Nephron progenitor cell (in vitro differentiated cells): ENCODE measurements at regions not wholly inside any gene's neighbourhood (a gene's known extent, or its start where the extent isn't known, plus 50 kb on each side); places are given as distances from the start of the nearest gene placed in this dataset.
"Not testable (repeated sequence)": the region's sequence is repeated elsewhere in the genome, so short reads cannot be mapped to it uniquely, and the experiment has no call there.

ENCODE experiments used
- DNase-seq: peaks from one replicate; pipeline ENCODE4 v3.0.0; 2021
- H3K27ac Mint-ChIP-seq: 2 replicates; pipeline ENCODE4 v1.8.0; 2021; ENCODE audit warnings: mild to moderate bottlenecking, moderate library complexity, mixed read lengths
- H3K27me3 Mint-ChIP-seq: 2 replicates; pipeline ENCODE4 v1.8.0; 2021; ENCODE audit warnings: mild to moderate bottlenecking, low read depth, mixed read lengths; ENCODE audit not compliant: poor library complexity
- H3K36me3 Mint-ChIP-seq: 2 replicates; pipeline ENCODE4 v1.8.0; 2021; ENCODE audit warnings: low read depth, mixed read lengths
- H3K4me1 Mint-ChIP-seq: 2 replicates; pipeline ENCODE4 v1.8.0; 2021; ENCODE audit warnings: mixed read lengths
- H3K4me3 Mint-ChIP-seq: 2 replicates; pipeline ENCODE4 v1.8.0; 2021; ENCODE audit warnings: mild to moderate bottlenecking, moderate library complexity, mixed read lengths
- H3K9me3 Mint-ChIP-seq: 2 replicates; pipeline ENCODE4 v1.8.0; 2021; ENCODE audit warnings: mild to moderate bottlenecking, moderate library complexity, mixed read lengths
- TF ChIP-seq, protein P1 (sequence below): fragments of 200-600 bp; sonication (generic); IDR thresholded peaks from 2 replicates; pipeline ENCODE4 v1.5.0; 2021; ENCODE audit warnings: antibody characterized with exemption

DNA sequence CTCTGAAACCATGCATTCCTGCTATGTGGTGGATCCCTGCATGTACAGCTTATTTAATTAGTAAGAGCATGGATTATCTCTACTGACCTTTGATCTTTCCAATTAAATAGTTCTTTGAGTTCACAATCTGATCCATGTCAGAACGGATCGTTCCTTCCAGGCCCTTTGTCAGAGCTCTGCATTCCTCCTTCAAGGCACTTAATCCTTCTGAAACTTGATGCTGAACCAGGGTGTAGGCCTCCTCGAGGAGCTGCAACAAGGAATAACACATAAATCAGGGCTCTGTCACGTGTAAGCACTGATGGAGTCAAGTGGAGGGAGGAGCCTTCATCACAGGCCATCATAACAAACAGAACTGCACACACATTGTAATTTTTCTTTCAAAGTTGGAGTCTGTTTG, 68.4 kb upstream of the EDEM3 start:
- H3K27me3 Mint-ChIP-seq = peaks cover 3% of the 10 kb centered on the region
- H3K4me1 Mint-ChIP-seq = peaks cover 69% of the 10 kb centered on the region
- peak overlapping the region; percentile 76 for H3K27ac Mint-ChIP-seq
- H3K9me3 Mint-ChIP-seq = no peaks in the 10 kb centered on the region
- TF ChIP-seq, protein P1, sequence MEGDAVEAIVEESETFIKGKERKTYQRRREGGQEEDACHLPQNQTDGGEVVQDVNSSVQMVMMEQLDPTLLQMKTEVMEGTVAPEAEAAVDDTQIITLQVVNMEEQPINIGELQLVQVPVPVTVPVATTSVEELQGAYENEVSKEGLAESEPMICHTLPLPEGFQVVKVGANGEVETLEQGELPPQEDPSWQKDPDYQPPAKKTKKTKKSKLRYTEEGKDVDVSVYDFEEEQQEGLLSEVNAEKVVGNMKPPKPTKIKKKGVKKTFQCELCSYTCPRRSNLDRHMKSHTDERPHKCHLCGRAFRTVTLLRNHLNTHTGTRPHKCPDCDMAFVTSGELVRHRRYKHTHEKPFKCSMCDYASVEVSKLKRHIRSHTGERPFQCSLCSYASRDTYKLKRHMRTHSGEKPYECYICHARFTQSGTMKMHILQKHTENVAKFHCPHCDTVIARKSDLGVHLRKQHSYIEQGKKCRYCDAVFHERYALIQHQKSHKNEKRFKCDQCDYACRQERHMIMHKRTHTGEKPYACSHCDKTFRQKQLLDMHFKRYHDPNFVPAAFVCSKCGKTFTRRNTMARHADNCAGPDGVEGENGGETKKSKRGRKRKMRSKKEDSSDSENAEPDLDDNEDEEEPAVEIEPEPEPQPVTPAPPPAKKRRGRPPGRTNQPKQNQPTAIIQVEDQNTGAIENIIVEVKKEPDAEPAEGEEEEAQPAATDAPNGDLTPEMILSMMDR = no peak
- DNase-seq = peak; percentile 20
- H3K36me3 Mint-ChIP-seq = peaks cover 5% of the 10 kb centered on the region
- H3K4me3 Mint-ChIP-seq = peak overlapping the region; percentile 28

DNA sequence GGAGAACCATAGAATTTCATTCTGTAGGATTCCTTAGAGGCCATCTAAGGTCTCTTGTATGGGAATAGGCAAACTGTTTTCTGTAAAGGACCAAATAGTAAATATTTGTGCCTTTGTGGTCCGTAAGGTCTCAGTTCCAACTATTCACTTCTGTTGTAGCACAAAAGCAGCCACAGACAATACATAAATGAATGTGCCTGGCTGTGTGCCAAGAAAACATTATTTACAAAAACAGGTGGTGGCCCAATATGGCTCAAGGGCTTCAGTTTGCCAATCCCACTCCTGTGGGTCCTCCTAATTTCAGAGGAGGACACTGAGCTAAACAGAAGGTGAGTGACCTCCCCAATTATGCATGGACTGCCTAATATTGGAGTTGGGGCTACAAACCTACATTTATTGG, 67.6 kb upstream of the EDEM3 start:
- no peak for DNase-seq
- Mint-ChIP-seq H3K4me3 (no peak overlapping the region), H3K27ac (peak overlapping the region; percentile 76), H3K4me1 (peaks cover 63% of the 10 kb centered on the region), H3K36me3 (peaks cover 11% of the 10 kb centered on the region), H3K27me3 (peaks cover 3% of the 10 kb centered on the region), H3K9me3 (peaks cover 3% of the 10 kb centered on the region)
- TF ChIP-seq, protein P1 = no peak

DNA sequence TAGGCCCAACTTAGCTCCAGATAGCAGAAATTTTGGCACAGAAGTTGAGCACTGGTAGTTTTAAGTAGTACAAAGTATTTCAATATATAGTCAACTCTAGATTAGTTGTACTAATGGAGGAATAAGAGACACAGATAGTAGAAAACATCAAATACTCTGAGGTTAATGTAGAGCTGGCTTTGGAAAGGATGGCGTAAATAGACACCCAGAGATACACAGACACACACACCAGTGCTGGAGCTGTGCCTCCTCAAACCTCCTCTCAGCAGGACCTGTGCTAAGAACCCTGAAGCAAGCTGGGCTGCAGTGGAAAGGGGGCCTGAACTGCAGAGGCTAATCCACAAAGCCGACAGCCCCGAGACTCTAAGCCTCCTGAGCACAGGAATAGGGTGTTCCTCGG, 67.0 kb upstream of the EDEM3 start:
- peaks cover 63% of the 10 kb centered on the region for H3K4me1 Mint-ChIP-seq
- no peak overlapping the region for H3K4me3 Mint-ChIP-seq
- peaks cover 12% of the 10 kb centered on the region for H3K36me3 Mint-ChIP-seq
- TF ChIP-seq, protein P1 = no peak
- peaks cover 4% of the 10 kb centered on the region for H3K9me3 Mint-ChIP-seq
- DNase-seq = no peak
- peak overlapping the region; percentile 31 for H3K27ac Mint-ChIP-seq
- peaks cover 3% of the 10 kb centered on the region for H3K27me3 Mint-ChIP-seq

DNA sequence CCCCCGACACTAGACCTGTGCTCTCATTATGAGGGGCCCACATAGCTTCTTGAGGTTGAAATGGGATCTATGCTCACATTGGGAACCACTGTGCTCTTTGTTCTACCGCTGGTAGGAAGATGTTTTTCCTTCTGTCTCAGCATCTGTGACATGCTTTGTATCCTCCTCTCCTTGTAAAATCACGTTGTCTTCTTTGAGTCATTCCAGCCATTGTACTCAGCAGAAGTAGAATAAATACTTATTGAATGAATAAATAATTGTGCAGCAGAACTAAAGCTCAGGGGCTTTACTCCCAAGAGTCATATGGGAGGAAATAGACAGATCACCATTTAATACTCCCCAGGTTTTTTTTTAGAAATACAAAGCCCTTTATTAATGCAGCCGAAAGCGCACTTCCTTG, 66.3 kb upstream of the EDEM3 start:
- Mint-ChIP-seq H3K4me3 (no peak overlapping the region), H3K4me1 (peaks cover 58% of the 10 kb centered on the region), H3K36me3 (peaks cover 12% of the 10 kb centered on the region), H3K9me3 (peaks cover 8% of the 10 kb centered on the region), H3K27ac (no peak overlapping the region), H3K27me3 (peaks cover 3% of the 10 kb centered on the region)
- TF ChIP-seq, protein P1 = no peak
- no peak for DNase-seq

DNA sequence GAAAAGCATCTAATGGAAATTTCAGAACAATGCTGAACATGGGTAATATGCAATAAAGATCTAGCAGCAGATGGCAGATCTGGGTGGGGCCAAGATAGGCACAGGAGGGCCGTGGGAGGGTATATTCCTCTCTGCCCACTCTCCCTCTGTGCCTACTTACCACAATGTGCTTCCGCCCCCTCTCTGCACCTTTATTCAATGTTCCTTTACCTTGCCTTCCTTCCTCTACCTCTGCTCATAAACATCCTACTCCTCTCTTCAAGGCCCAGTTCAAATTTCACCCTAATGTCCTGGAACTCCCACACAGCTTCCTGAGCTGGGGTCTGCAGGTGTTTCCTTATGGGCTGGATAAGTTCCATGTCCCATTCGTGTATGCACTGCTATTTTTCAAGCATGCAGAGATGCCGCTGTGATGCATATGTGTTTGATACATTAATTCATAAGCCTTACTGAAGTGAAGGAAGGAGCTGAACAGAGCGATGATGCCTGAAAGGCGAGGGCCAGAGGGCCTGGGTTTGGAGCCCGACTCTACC, 65.6 kb upstream of the EDEM3 start:
- TF ChIP-seq, protein P1 = no peak
- Mint-ChIP-seq H3K9me3 (peaks cover 13% of the 10 kb centered on the region), H3K4me3 (no peak overlapping the region), H3K27ac (peak overlapping the region; percentile 37), H3K4me1 (peaks cover 51% of the 10 kb centered on the region), H3K27me3 (peaks cover 5% of the 10 kb centered on the region), H3K36me3 (peaks cover 14% of the 10 kb centered on the region)
- DNase-seq = no peak

DNA sequence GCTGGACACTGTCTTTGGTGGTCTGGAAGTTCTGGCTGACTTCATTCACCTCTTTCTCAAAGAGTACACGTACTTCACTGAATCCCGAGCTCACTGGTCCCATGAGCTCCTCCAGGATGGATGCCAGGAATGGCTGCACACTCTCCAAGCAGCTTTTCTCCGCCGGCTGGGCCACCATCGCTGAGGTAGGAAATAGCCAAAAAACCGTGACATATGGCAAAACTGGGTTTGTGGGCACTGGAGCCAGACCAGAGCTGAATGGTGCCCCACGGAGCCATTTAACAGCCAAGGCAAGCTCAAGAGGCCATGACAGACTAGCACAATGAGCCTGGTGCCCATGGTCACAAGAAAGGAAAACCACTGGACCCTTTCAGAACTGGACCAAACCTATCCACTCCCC, 64.0 kb upstream of the EDEM3 start:
- no peak for DNase-seq
- Mint-ChIP-seq H3K27ac (no peak overlapping the region), H3K4me1 (peaks cover 35% of the 10 kb centered on the region)

DNA sequence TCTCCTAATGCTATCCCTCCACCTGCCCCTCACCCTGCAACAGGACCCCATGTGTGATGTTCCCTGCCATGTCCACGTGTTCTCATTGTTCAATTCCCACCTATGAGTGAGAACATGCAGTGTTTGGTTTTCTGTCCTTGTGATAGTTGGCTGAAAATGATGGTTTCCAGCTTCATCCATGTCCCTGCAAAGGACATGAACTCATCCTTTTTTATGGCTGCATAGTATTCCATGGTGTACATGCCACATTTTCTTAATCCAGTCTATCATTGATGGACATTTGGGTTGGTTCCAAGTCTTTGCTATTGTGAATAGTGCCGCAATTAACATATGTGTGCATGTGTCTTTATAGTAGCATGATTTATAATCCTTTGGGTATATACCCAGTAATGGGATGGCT, 62.3 kb upstream of the EDEM3 start:
- not testable (repeated sequence) for H3K4me3 Mint-ChIP-seq, DNase-seq, H3K27ac Mint-ChIP-seq
- Mint-ChIP-seq H3K36me3 (peaks cover 34% of the 10 kb centered on the region), H3K27me3 (peaks cover 11% of the 10 kb centered on the region), H3K9me3 (peaks cover 41% of the 10 kb centered on the region), H3K4me1 (peaks cover 18% of the 10 kb centered on the region)

More for the DNA sequence above, 64.0 kb upstream of the EDEM3 start:
- peaks cover 24% of the 10 kb centered on the region for H3K36me3 Mint-ChIP-seq
- H3K27me3 Mint-ChIP-seq = peaks cover 6% of the 10 kb centered on the region
- H3K9me3 Mint-ChIP-seq = peaks cover 25% of the 10 kb centered on the region
- no peak overlapping the region for H3K4me3 Mint-ChIP-seq
- TF ChIP-seq, protein P1 = no peak
